GM12878 (cell line): ENCODE measurements at regions not wholly inside any gene's neighbourhood (a gene's known extent, or its start where the extent isn't known, plus 50 kb on each side); places are given as distances from the start of the nearest gene placed in this dataset.

Experiments
- ATAC-seq: fragments of 200-7000 bp; cut with Tn5 transposase; 3 replicates; pipeline ENCODE4 v1.9.1; 2020; ENCODE audit warnings: mild to moderate bottlenecking, moderate library complexity
- BruUV-seq: library from RNA; stranded (reverse); fragments of 400-500 nt; replicated peaks from 2 replicates; lab custom pipeline; 2021; lab: Mats Ljungman, UMichigan
- CTCF ChIA-PET: fragments of 300-600 bp; sonication (Branson Sonifier 250); formaldehyde crosslinking; extraction: SDS; loops from one replicate; lab custom pipeline; 2021; ENCODE audit warnings: inconsistent platforms; lab: Yijun Ruan, JAX
- POLR2A ChIA-PET: fragments of 350-600 bp; formaldehyde crosslinking; extraction: SDS; loops from one replicate; lab custom pipeline; 2021; ENCODE audit warnings: inconsistent platforms; lab: Charles Lee
- RAD21 ChIA-PET: fragments of 300-600 bp; sonication (Branson Sonifier 250); formaldehyde crosslinking; loops from one replicate; lab custom pipeline; 2023; ENCODE audit warnings: antibody characterized with exemption; ENCODE audit not compliant: unreplicated experiment; lab: Charles Lee
- SMC1A ChIA-PET: fragments of 300-600 bp; sonication (Branson Sonifier 250); formaldehyde crosslinking; loops from one replicate; lab custom pipeline; 2023; ENCODE audit not compliant: unreplicated experiment, uncharacterized antibody; lab: Charles Lee
- DNase-seq: peaks from one replicate; pipeline ENCODE4 v3.0.0-alpha.2; 2011; ENCODE audit warnings: low read depth, low spot score
- FAIRE-seq: peaks from 3 replicates; lab custom pipeline; 2011; peaks lifted over from hg19 to GRCh38; lab: Jason Lieb, UNC
- H2AFZ ChIP-seq: 2 replicates; pipeline ENCODE4 v1.6.0; 2011; ENCODE audit warnings: low read depth, low read length, control low read depth; ENCODE audit not compliant: control insufficient read depth
- H3K27ac ChIP-seq: 2 replicates; pipeline ENCODE4 v1.5.1; 2011; ENCODE audit warnings: control low read depth; ENCODE audit not compliant: control insufficient read depth, insufficient read depth
- H3K27me3 ChIP-seq, 2 experiments: replicated peaks in 1 of 2; 2 replicates each; pipeline versions ENCODE4 v1.6.0 to v1.6.1; 2011; ENCODE audit warnings: low read length in 1 of 2; ENCODE audit not compliant: control insufficient read depth in 2 of 2, insufficient read depth in 2 of 2
- H3K36me3 ChIP-seq, 2 experiments: 2 replicates each; pipeline ENCODE4 v1.5.1; 2011; ENCODE audit warnings: low read length in 1 of 2; ENCODE audit not compliant: control insufficient read depth in 2 of 2, insufficient read depth in 2 of 2
- H3K4me1 ChIP-seq: 2 replicates; pipeline ENCODE4 v1.6.1; 2011; ENCODE audit warnings: mild to moderate bottlenecking, low read length, moderate library complexity, mixed read lengths; ENCODE audit not compliant: control insufficient read depth, insufficient read depth
- H3K4me2 ChIP-seq: 2 replicates; pipeline ENCODE4 v1.6.0; 2011; ENCODE audit warnings: control low read depth; ENCODE audit not compliant: control insufficient read depth, insufficient read depth
- H3K4me3 ChIP-seq: fragments of 200-600 bp; sonication (generic); 2 replicates; pipeline ENCODE4 v1.5.1; 2016
- H3K79me2 ChIP-seq: 2 replicates; pipeline ENCODE4 v1.6.0; 2011; ENCODE audit warnings: low read length; ENCODE audit not compliant: control insufficient read depth, insufficient read depth
- H3K9ac ChIP-seq: 2 replicates; pipeline ENCODE4 v1.8.0; 2011; ENCODE audit warnings: low read length, control low read depth, mixed read lengths; ENCODE audit not compliant: control insufficient read depth, insufficient read depth
- H3K9me3 ChIP-seq: replicated peaks from 3 replicates; pipeline ENCODE4 v1.5.1; 2011; ENCODE audit warnings: mild to moderate bottlenecking, low read length; ENCODE audit not compliant: control insufficient read depth, insufficient read depth
- H4K20me1 ChIP-seq: 2 replicates; pipeline ENCODE4 v1.6.0; 2011; ENCODE audit not compliant: control insufficient read depth, insufficient read depth
- BRCA1 ChIP-seq: IDR thresholded peaks from 2 replicates; pipeline ENCODE4 v1.6.1; 2011; ENCODE audit warnings: low read depth, low read length, improper control_type of control experiment
- CHD2 ChIP-seq: IDR thresholded peaks from 2 replicates; pipeline ENCODE4 v1.6.1; 2011; ENCODE audit warnings: low read depth, low read length, improper control_type of control experiment, borderline replicate concordance
- EP300 ChIP-seq, 2 experiments: fragments of 150-350 bp in 1 of 2; IDR thresholded peaks; 2 replicates each; pipeline ENCODE4 v1.6.1; 2011 to 2012; ENCODE audit warnings: low read depth in 2 of 2, low read length in 2 of 2, borderline replicate concordance in 1 of 2, improper control_type of control experiment in 1 of 2, inconsistent platforms in 1 of 2; ENCODE audit not compliant: control insufficient read depth in 1 of 2
- MXI1 ChIP-seq: fragments of 150-350 bp; IDR thresholded peaks from 2 replicates; pipeline ENCODE4 v1.6.1; 2011; ENCODE audit warnings: low read depth, mild to moderate bottlenecking, inconsistent platforms, low read length, improper control_type of control experiment
- NFYA ChIP-seq: IDR thresholded peaks from 2 replicates; pipeline ENCODE4 v1.6.1; 2011; ENCODE audit warnings: low read depth, mild to moderate bottlenecking, low read length, improper control_type of control experiment, borderline replicate concordance
- NFYB ChIP-seq: IDR thresholded peaks from 2 replicates; pipeline ENCODE4 v1.6.1; 2011; ENCODE audit warnings: low read depth, mild to moderate bottlenecking, low read length, improper control_type of control experiment, moderate library complexity; ENCODE audit not compliant: insufficient read depth
- PBX3 ChIP-seq: IDR thresholded peaks from 2 replicates; pipeline ENCODE4 v1.6.1; 2011; ENCODE audit warnings: mild to moderate bottlenecking, low read depth, low read length, moderate library complexity; ENCODE audit not compliant: insufficient replicate concordance
- RFX5 ChIP-seq: IDR thresholded peaks from 2 replicates; pipeline ENCODE4 v1.6.1; 2011; ENCODE audit warnings: low read depth, low read length, improper control_type of control experiment
- STAT1 ChIP-seq: fragments of 450-650 bp; conservative IDR thresholded peaks from 2 replicates; pipeline ENCODE4 v1.6.1; 2014; ENCODE audit warnings: antibody characterized with exemption, mild to moderate bottlenecking
- SUPT20H ChIP-seq: IDR thresholded peaks from 2 replicates; pipeline ENCODE4 v1.6.1; 2011; ENCODE audit warnings: low read depth, mild to moderate bottlenecking, low read length, moderate library complexity, borderline replicate concordance; ENCODE audit not compliant: control insufficient read depth
- TARDBP ChIP-seq: IDR thresholded peaks from 2 replicates; pipeline ENCODE4 v1.6.1; 2016; ENCODE audit warnings: borderline replicate concordance
- TCF3 ChIP-seq: IDR thresholded peaks from 2 replicates; pipeline ENCODE4 v1.6.1; 2012; ENCODE audit warnings: low read depth, mild to moderate bottlenecking, low read length, borderline replicate concordance; ENCODE audit not compliant: insufficient read depth
- YY1 ChIP-seq: IDR thresholded peaks from 2 replicates; pipeline ENCODE4 v1.6.1; 2011; ENCODE audit warnings: low read depth, mild to moderate bottlenecking, low read length
- ZZZ3 ChIP-seq: IDR thresholded peaks from 2 replicates; pipeline ENCODE4 v1.6.1; 2011; ENCODE audit warnings: low read depth; ENCODE audit not compliant: control insufficient read depth, insufficient read length
- WGBS: methylation state at CpG from one replicate; pipeline ENCODE4 v1.1.6; 2016; ENCODE audit warnings: low lambda C conversion rate; ENCODE audit not compliant: insufficient replicate concordance, insufficient coverage; ENCODE audit errors: missing lambda C conversion rate; 5-methylcytosine and 5-hydroxymethylcytosine counted together
- in situ Hi-C: fragments of 300-500 bp; cut with MboI; formaldehyde crosslinking; loops from 9 replicates; pipeline ENCODE4 v1.14.3; 2018; ENCODE audit warnings: mixed read lengths
- intact Hi-C: fragments of 100-400 bp; cut with micrococcal nuclease; formaldehyde crosslinking; loops from one replicate; pipeline ENCODE4 v1.14.2; 2022; ENCODE audit not compliant: unreplicated experiment
- TF ChIP-seq, protein P1 (sequence below): fragments of 450-650 bp; IDR thresholded peaks from 2 replicates; pipeline ENCODE4 v1.6.1; 2018; ENCODE audit warnings: mild to moderate bottlenecking, low read depth, moderate library complexity; ENCODE audit not compliant: partially characterized antibody

- Histone ChIP-seq H3K27ac (no peak overlapping the region), H3K4me3 (no peak overlapping the region), H3K79me2 (no peaks in the 10 kb centered on the region), H3K4me2 (no peak overlapping the region), H3K36me3 (no peaks in the 10 kb centered on the region), H3K27me3 (no peaks in the 10 kb centered on the region), H3K9me3 (no peaks in the 10 kb centered on the region), H3K4me1 (no peaks in the 10 kb centered on the region), H2AFZ (no peak overlapping the region), H4K20me1 (no peaks in the 10 kb centered on the region), H3K9ac (no peak overlapping the region)
- DNase-seq (no peak), ATAC-seq (no peak), FAIRE-seq (no peak)
- BruUV-seq: no TSS peak
- SMC1A ChIA-PET: interaction anchor here (1.6 kb wide), 1 partner anchor 210 kb away, joined by 4 read pairs; no protein-coding TSS in a partner anchor
- intact Hi-C loops (no loop called here), in situ Hi-C loops (no loop called here)
- TF ChIP-seq RFX5 (no peak), ZZZ3 (no peak), CHD2 (no peak), YY1 (no peak), NFYA (no peak), MXI1 (no peak), EP300 (IDR thresholded peaks at IDR 0.05; ENCODE audit: borderline replicate concordance in 1 of 2, control insufficient read depth in 1 of 2, low read depth in 2 of 2, low read length in 2 of 2) (no peak), TCF3 (no peak), STAT1 (no peak), PBX3 (no peak), SUPT20H (no peak), BRCA1 (no peak), NFYB (no peak), TARDBP (no peak)
- TF ChIP-seq, protein P1, sequence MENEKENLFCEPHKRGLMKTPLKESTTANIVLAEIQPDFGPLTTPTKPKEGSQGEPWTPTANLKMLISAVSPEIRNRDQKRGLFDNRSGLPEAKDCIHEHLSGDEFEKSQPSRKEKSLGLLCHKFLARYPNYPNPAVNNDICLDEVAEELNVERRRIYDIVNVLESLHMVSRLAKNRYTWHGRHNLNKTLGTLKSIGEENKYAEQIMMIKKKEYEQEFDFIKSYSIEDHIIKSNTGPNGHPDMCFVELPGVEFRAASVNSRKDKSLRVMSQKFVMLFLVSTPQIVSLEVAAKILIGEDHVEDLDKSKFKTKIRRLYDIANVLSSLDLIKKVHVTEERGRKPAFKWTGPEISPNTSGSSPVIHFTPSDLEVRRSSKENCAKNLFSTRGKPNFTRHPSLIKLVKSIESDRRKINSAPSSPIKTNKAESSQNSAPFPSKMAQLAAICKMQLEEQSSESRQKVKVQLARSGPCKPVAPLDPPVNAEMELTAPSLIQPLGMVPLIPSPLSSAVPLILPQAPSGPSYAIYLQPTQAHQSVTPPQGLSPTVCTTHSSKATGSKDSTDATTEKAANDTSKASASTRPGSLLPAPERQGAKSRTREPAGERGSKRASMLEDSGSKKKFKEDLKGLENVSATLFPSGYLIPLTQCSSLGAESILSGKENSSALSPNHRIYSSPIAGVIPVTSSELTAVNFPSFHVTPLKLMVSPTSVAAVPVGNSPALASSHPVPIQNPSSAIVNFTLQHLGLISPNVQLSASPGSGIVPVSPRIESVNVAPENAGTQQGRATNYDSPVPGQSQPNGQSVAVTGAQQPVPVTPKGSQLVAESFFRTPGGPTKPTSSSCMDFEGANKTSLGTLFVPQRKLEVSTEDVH: no peak
- WGBS: 0% methylated on average over 1 of the region's 1 CpG
- CTCF ChIA-PET: no interaction called here
- RAD21 ChIA-PET: interaction anchor here (0.6 kb wide), 1 partner anchor 157 kb away, joined by 5 read pairs; no protein-coding TSS in a partner anchor
- POLR2A ChIA-PET: no interaction called here
Measured at GRCh38 chr21:24829397-24829796, 777.9 kb downstream of the MRPL39 start.
